MM.1S (cell line): ENCODE measurements at regions not wholly inside any gene's neighbourhood (a gene's known extent, or its start where the extent isn't known, plus 50 kb on each side); places are given as distances from the start of the nearest gene placed in this dataset.
A peak's percentile ranks its signal among the peaks of the same experiment; 100 is the strongest.

Experiments used
- DNase-seq: peaks from one replicate; pipeline ENCODE4 v3.0.0-alpha.2; 2015
- H2AFZ ChIP-seq: fragments of 300-600 bp; sonication (generic); 2 replicates; pipeline ENCODE4 v1.6.0; 2016; ENCODE audit warnings: antibody characterized with exemption, low read length
- H3F3A ChIP-seq: fragments of 300-600 bp; sonication (generic); 2 replicates; pipeline ENCODE4 v1.6.1; 2016; ENCODE audit warnings: mild to moderate bottlenecking, antibody characterized with exemption, low read length, moderate library complexity, mixed read lengths; ENCODE audit not compliant: insufficient read depth
- H3K27ac ChIP-seq: fragments of 300-600 bp; sonication (generic); 2 replicates; pipeline ENCODE4 v1.5.1; 2016; ENCODE audit warnings: mild to moderate bottlenecking, low read length
- H3K27me3 ChIP-seq: fragments of 300-600 bp; sonication (generic); replicated peaks from 2 replicates; pipeline ENCODE4 v1.6.0; 2016; ENCODE audit warnings: low read length; ENCODE audit not compliant: insufficient read depth
- H3K36me3 ChIP-seq: fragments of 300-600 bp; sonication (generic); replicated peaks from 2 replicates; pipeline ENCODE4 v1.6.1; 2016; ENCODE audit warnings: mild to moderate bottlenecking, low read length, mixed read lengths; ENCODE audit not compliant: insufficient read depth
- H3K4me1 ChIP-seq: fragments of 300-600 bp; sonication (generic); 2 replicates; pipeline ENCODE4 v1.6.1; 2016; ENCODE audit warnings: low read length, mixed read lengths
- H3K4me2 ChIP-seq: fragments of 300-600 bp; sonication (generic); 2 replicates; pipeline ENCODE4 v1.6.0; 2016; ENCODE audit warnings: low read depth, low read length
- H3K4me3 ChIP-seq: fragments of 300-600 bp; sonication (generic); 2 replicates; pipeline ENCODE4 v1.5.1; 2016; ENCODE audit warnings: low read length, mixed read lengths
- H3K79me2 ChIP-seq: fragments of 300-600 bp; sonication (generic); 2 replicates; pipeline ENCODE4 v1.6.1; 2016; ENCODE audit warnings: mixed run types, low read length, mixed read lengths
- H3K9ac ChIP-seq: fragments of 300-600 bp; sonication (generic); 2 replicates; pipeline ENCODE4 v1.6.1; 2016; ENCODE audit warnings: low read length, mixed read lengths
- H3K9me2 ChIP-seq: fragments of 300-600 bp; sonication (generic); replicated peaks from 2 replicates; pipeline ENCODE4 v1.6.1; 2016; ENCODE audit warnings: mild to moderate bottlenecking, low read length, mixed read lengths; ENCODE audit not compliant: insufficient read depth
- H3K9me3 ChIP-seq: fragments of 300-600 bp; sonication (generic); replicated peaks from 2 replicates; pipeline ENCODE4 v1.6.1; 2016; ENCODE audit warnings: mild to moderate bottlenecking, low read length, mixed read lengths; ENCODE audit not compliant: insufficient read depth
- H4K20me1 ChIP-seq: fragments of 300-600 bp; sonication (generic); 2 replicates; pipeline ENCODE4 v1.6.1; 2016; ENCODE audit warnings: mild to moderate bottlenecking, low read length, moderate library complexity, mixed read lengths; ENCODE audit not compliant: insufficient read depth
- CTCF ChIP-seq: fragments of 300-600 bp; sonication (generic); IDR thresholded peaks from 2 replicates; pipeline ENCODE4 v1.5.1; 2016; ENCODE audit warnings: antibody characterized with exemption, low read length, mixed read lengths
- EZH2 ChIP-seq: fragments of 300-600 bp; sonication (generic); optimal IDR thresholded peaks from 2 replicates; pipeline ENCODE3; 2017; ENCODE audit warnings: low read depth, mild to moderate bottlenecking, antibody characterized with exemption, low read length, mixed read lengths
- EZH2phosphoT487 ChIP-seq: fragments of 300-600 bp; sonication (generic); IDR thresholded peaks from 2 replicates; pipeline ENCODE4 v1.6.1; 2018; ENCODE audit warnings: antibody characterized with exemption, low read length

GRCh38 chr7:25858525-25859411 lies 293.2 kb upstream of the NFE2L3 start:
- no peaks in the 10 kb centered on the region for H3K79me2 ChIP-seq
- peaks cover 5% of the 10 kb centered on the region for H4K20me1 ChIP-seq
- no peak for DNase-seq
- no peak overlapping the region for H3K4me3 ChIP-seq
- H3F3A ChIP-seq = peaks cover 21% of the 10 kb centered on the region
- no peaks in the 10 kb centered on the region for H3K9me2 ChIP-seq
- no peaks in the 10 kb centered on the region for H3K9me3 ChIP-seq
- TF ChIP-seq CTCF = no peak
- TF ChIP-seq EZH2 = no peak
- TF ChIP-seq EZH2phosphoT487 = no peak
- no peak overlapping the region for H3K27ac ChIP-seq
- no peak overlapping the region for H3K4me2 ChIP-seq
- no peaks in the 10 kb centered on the region for H3K36me3 ChIP-seq
- 0 out of 2 replicates have a peak, but pooled peaks cover 10% of the 10 kb centered on the region for H3K4me1 ChIP-seq
- peaks cover 90% of the 10 kb centered on the region for H3K27me3 ChIP-seq
- H3K9ac ChIP-seq = no peak overlapping the region
- no peak overlapping the region for H2AFZ ChIP-seq

GRCh38 chr7:25859412-25860274 lies 292.4 kb upstream of the NFE2L3 start:
- 0 out of 2 replicates have a peak, but pooled peaks cover 10% of the 10 kb centered on the region for H3K4me1 ChIP-seq
- no peak overlapping the region for H3K4me3 ChIP-seq
- H3K27me3 ChIP-seq = peaks cover 90% of the 10 kb centered on the region
- no peak for DNase-seq
- no peaks in the 10 kb centered on the region for H3K9me3 ChIP-seq
- H3F3A ChIP-seq = peaks cover 20% of the 10 kb centered on the region
- no peaks in the 10 kb centered on the region for H3K36me3 ChIP-seq
- no peak overlapping the region for H2AFZ ChIP-seq
- H4K20me1 ChIP-seq = peaks cover 5% of the 10 kb centered on the region
- TF ChIP-seq EZH2phosphoT487 = no peak
- no peak for TF ChIP-seq EZH2
- no peak for TF ChIP-seq CTCF
- H3K9me2 ChIP-seq = no peaks in the 10 kb centered on the region
- H3K9ac ChIP-seq = no peak overlapping the region
- no peaks in the 10 kb centered on the region for H3K79me2 ChIP-seq
- no peak overlapping the region for H3K27ac ChIP-seq
- no peak overlapping the region for H3K4me2 ChIP-seq

- Histone ChIP-seq H3K36me3 (no peaks in the 10 kb centered on the region), H3K79me2 (no peaks in the 10 kb centered on the region), H3K9me2 (no peaks in the 10 kb centered on the region), H3K4me1 (0 out of 2 replicates have a peak, but pooled peaks cover 10% of the 10 kb centered on the region), H3K4me3 (no peak overlapping the region), H3K4me2 (no peak overlapping the region; the same call in 1 of the 2 replicates), H4K20me1 (peaks cover 5% of the 10 kb centered on the region), H3K27me3 (peaks cover 90% of the 10 kb centered on the region), H3F3A (peaks cover 16% of the 10 kb centered on the region), H2AFZ (no peak overlapping the region), H3K27ac (no peak overlapping the region), H3K9ac (no peak overlapping the region), H3K9me3 (no peaks in the 10 kb centered on the region)
- DNase-seq = no peak
- no peak for TF ChIP-seq CTCF
- TF ChIP-seq EZH2 = peak; percentile 91
Observed at GRCh38 chr7:25860275-25861163, 291.5 kb upstream of the NFE2L3 start.
